Stimulated activated CD8-positive, alpha-beta memory T cell treated with anti-CD3 and anti-CD28 coated beads, Interleukin-2, amount 100 ng/mL, for 1 hour (primary cell): ENCODE measurements at regions not wholly inside any gene's neighbourhood (a gene's known extent, or its start where the extent isn't known, plus 50 kb on each side); places are given as distances from the start of the nearest gene placed in this dataset.
"Not testable (repeated sequence)": the region's sequence is repeated elsewhere in the genome, so short reads cannot be mapped to it uniquely, and the experiment has no call there.

Experiments
- DNase-seq, 2 donors: peaks; one replicate each; pipeline ENCODE4 v3.0.0-alpha.2; 2020; ENCODE audit warnings: low read depth in 2 of 2

DNA sequence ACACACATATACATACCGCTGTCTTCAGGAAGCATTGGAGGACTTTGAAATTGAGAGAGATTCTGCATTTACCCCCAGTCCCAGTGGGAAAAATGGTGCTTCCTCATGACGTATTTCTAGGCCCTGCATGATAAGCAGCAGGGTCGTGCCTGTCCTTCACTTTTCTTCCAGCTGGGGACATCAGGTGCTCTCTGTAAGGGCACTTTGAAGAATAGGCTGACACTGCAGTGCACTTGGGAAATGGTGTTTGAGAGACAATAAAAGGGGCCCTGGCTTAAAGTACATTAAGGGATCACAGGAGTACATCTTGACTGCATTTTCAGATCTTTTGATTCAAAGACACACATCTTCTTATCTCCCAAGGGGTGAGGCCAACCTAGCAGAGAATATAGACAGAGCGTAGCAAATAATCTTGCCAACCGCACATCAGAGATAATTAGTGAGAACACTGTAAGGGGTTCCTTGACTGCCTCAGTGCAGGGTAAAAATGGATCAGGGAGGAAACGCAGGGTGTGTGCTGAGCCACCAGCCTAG is 437.9 kb downstream of the CSNK1G3 start:
- no peak for DNase-seq

DNA sequence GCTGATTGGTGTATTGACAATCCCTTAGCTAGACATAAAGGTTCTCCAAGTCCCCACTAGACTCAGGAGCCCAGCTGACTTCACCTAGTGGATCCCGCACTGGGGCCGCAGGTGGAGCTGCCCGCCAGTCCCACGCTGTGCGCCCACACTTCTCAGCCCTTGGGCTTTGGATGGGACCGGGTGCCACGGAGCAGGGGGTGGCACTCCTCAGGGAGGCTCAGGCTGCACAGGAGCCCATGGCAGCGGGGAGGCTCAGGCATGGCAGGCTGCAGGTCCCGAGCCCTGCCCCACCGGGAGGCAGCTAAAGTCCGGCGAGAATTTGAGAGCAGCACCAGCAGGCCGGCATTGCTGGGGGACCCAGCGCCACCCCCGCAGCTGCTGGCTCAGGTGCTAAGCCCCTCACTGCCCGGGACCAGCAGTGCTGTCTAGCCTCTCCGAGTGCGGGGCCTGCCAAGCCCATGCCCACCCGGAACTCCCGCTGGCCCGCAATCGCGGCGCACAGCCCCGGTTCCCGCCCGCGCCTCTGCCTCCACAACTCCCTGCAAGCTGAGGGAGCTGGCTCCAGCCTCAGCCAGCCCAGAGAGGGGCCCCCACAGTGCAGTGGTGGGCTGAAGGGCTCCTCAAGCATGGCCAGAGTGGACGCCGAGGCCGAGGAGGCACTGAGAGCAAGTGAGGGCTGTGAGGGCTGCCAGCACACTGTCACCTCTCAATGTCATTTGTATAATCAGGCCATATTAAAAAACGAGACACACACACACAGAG is 437.2 kb downstream of the CSNK1G3 start:
- DNase-seq = no peak

DNA sequence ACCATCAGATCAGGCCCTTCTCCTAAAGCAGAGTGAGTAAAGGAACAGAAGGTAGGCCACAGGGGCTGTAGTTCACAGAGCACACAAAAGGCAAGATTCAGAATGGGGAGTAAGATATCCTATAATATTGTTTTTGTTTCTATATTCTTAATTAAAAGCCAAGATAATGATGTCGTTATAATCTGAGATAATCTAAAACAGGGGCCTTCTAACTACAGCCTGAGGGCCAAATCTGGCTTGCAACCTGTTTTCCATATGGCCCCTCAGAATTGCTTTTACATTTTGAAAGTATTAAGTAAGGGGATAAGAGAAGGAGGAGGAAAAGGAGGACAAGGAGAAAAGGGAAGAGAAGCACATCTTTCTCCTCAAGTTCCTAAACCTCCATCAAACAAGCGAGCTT is 435.8 kb downstream of the CSNK1G3 start:
- DNase-seq = no peak

- no peak for DNase-seq
Measured at GRCh38 chr5:123945548-123945947, 433.6 kb downstream of the CSNK1G3 start.

GRCh38 chr5:123943151-123943550 is 431.2 kb downstream of the CSNK1G3 start:
- no peak for DNase-seq

- no peak for DNase-seq
Measured at GRCh38 chr5:123940416-123940815, 428.4 kb downstream of the CSNK1G3 start.

DNA sequence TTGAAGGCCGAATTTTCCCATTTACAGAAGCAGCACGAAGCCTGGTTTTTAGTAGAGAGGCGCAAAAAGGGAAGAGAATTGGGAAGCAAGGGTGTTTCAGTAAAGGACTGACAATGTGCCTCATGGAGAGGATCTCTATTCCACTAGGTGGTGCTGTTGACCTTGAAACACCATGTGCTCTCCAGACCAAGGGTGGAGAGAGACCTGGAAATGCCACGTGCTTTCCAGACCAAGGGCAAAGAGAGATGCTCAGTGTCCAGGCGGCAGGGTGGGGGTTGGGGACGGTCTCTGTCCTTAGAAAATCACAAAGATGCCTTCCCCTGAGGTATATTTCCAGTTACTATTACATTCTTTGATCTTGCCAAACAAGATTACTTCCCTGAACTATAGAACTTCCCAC is 425.3 kb downstream of the CSNK1G3 start:
- no peak for DNase-seq

- DNase-seq = no peak
Measured at GRCh38 chr5:123936548-123936947, 424.6 kb downstream of the CSNK1G3 start.

GRCh38 chr5:123933812-123934211 is 421.8 kb downstream of the CSNK1G3 start:
- DNase-seq = not testable (repeated sequence)

- no peak for DNase-seq
Measured at GRCh38 chr5:123929055-123929474, 417.1 kb downstream of the CSNK1G3 start.

GRCh38 chr5:123928401-123928800 is 416.4 kb downstream of the CSNK1G3 start:
- DNase-seq = no peak

- no peak for DNase-seq
Measured at GRCh38 chr5:123921193-123921592, 409.2 kb downstream of the CSNK1G3 start.

GRCh38 chr5:123916345-123917121 is 404.6 kb downstream of the CSNK1G3 start:
- DNase-seq = no peak

DNA sequence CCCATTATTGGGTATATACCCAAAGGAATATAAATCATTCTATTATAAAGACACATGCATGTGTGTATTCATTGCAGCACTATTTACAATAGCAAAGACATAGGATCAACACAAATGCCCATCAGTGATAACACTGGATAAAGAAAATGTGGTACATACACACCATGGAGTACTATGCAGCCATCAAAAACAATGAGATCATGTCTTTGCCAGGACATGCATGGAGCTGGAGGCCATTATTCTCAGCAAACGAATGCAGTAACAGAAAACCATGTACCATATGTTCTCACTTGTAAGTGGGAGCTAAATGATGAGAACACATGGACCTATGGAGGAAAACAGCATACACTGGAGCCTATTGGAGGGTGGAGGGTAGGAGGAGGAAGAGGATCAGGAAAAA is 402.4 kb downstream of the CSNK1G3 start:
- DNase-seq = no peak

- no peak for DNase-seq
Measured at GRCh38 chr5:123907349-123907748, 395.4 kb downstream of the CSNK1G3 start.

GRCh38 chr5:123906698-123907295 is 394.8 kb downstream of the CSNK1G3 start:
- DNase-seq = no peak

- DNase-seq = no peak
Measured at GRCh38 chr5:123885081-123885480, 373.1 kb downstream of the CSNK1G3 start.

- DNase-seq = no peak
Measured at GRCh38 chr5:123882965-123883345, 371.0 kb downstream of the CSNK1G3 start.

- DNase-seq = no peak
Measured at GRCh38 chr5:123882319-123882964, 370.5 kb downstream of the CSNK1G3 start.

DNA sequence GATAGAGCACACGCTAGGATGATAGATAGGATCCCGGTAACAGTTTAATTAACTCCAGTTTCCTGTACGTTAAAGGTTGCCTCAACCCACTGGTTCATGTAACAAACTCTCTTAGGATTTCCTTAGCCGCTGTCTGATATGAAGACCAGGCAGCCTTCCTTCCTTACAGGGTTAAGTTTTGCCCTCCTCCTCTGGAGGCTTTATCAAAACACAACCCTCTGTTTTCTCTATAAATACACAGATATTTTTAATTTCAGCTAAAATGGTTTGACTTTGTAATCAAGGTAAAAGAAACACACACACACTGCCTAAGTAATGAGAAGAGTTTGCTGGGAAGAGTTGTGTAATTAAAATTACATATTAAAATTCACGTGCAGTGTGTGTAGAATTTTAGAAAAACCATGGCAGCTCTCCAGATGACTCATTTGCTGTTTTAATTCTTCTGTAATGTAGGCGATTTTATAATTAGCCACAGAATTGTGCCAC is 369.8 kb downstream of the CSNK1G3 start:
- DNase-seq = no peak

DNA sequence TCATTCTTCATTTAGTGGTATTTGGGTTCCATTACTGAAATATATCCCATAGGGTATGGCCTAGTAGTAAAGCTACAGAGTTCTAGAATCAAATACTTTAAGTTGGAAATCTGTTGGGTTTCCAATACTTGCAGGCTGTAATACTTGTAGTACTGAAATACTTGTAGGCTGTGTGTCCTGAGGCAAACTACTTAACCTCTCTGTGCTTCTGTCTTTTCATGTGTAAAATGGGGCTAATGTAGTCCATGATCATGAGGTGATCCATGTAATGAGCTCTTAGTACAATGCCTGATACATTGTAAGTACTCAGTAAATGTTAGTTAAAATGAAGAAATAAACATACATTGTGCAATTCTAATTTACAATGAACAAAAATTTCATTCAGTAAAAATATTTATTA is 368.9 kb downstream of the CSNK1G3 start:
- DNase-seq = no peak

GRCh38 chr5:123879071-123879470 is 367.1 kb downstream of the CSNK1G3 start:
- no peak for DNase-seq
